ENCODE measurements at regions not wholly inside any gene's neighbourhood (a gene's known extent, or its start where the extent isn't known, plus 50 kb on each side); places are given as distances from the start of the nearest gene placed in this dataset.

DNA sequence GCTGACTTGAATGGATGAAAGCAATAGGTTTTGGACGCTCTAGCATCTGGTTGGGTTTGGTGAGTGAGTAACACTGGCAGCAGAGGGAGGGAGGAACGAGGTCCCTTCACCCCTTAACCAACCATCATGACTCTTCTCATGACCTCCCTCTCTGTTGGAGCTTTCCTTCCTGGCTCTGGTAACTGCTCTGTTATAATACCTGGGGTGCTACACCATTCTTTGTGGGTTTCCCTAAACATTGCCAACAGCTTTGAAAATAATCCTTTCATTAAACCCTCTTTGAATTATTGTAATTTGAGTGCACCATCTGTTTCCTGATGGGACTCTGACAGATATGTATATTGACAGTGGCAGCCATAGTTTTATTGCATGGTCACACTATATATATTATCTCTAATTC is 146.2 kb upstream of the PTPRG start:
- TF ChIP-seq REST (IDR thresholded peaks at IDR 0.05; ENCODE audit: low read depth, low read length): no peak
- TF ChIP-seq EZH2phosphoT487 (IDR thresholded peaks at IDR 0.05; ENCODE audit: borderline replicate concordance, low read depth): no peak
- TF ChIP-seq EP300 (IDR thresholded peaks at IDR 0.05; ENCODE audit: borderline replicate concordance in 1 of 2, low read depth in 1 of 2, low read length in 1 of 2): no peak
- no peak for TF ChIP-seq CHD2 (IDR thresholded peaks at IDR 0.05; ENCODE audit: low read length, partially characterized antibody)
- TF ChIP-seq, protein P1, sequence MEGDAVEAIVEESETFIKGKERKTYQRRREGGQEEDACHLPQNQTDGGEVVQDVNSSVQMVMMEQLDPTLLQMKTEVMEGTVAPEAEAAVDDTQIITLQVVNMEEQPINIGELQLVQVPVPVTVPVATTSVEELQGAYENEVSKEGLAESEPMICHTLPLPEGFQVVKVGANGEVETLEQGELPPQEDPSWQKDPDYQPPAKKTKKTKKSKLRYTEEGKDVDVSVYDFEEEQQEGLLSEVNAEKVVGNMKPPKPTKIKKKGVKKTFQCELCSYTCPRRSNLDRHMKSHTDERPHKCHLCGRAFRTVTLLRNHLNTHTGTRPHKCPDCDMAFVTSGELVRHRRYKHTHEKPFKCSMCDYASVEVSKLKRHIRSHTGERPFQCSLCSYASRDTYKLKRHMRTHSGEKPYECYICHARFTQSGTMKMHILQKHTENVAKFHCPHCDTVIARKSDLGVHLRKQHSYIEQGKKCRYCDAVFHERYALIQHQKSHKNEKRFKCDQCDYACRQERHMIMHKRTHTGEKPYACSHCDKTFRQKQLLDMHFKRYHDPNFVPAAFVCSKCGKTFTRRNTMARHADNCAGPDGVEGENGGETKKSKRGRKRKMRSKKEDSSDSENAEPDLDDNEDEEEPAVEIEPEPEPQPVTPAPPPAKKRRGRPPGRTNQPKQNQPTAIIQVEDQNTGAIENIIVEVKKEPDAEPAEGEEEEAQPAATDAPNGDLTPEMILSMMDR (IDR thresholded peaks at IDR 0.05): no peak
- no peak for TF ChIP-seq MAX (IDR thresholded peaks at IDR 0.05; ENCODE audit: low read depth)
- TF ChIP-seq POLR2AphosphoS5 (IDR thresholded peaks at IDR 0.05; ENCODE audit: low read depth, low read length): no peak
- TF ChIP-seq, protein P2, sequence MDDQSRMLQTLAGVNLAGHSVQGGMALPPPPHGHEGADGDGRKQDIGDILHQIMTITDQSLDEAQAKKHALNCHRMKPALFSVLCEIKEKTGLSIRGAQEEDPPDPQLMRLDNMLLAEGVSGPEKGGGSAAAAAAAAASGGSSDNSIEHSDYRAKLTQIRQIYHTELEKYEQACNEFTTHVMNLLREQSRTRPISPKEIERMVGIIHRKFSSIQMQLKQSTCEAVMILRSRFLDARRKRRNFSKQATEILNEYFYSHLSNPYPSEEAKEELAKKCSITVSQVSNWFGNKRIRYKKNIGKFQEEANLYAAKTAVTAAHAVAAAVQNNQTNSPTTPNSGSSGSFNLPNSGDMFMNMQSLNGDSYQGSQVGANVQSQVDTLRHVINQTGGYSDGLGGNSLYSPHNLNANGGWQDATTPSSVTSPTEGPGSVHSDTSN (IDR thresholded peaks at IDR 0.05): no peak
- TF ChIP-seq NFIC (IDR thresholded peaks at IDR 0.05; ENCODE audit: borderline replicate concordance): no peak
